K562 (cell line): ENCODE measurements at regions not wholly inside any gene's neighbourhood (a gene's known extent, or its start where the extent isn't known, plus 50 kb on each side); places are given as distances from the start of the nearest gene placed in this dataset.

Experiments
- ATAC-seq: fragments of 200-7000 bp; cut with Tn5 transposase; 3 replicates; pipeline ENCODE4 v1.9.1; 2020; ENCODE audit warnings: moderate library complexity
- BruUV-seq: library from RNA; stranded (reverse); fragments of 400-500 nt; replicated peaks from 2 replicates; lab custom pipeline; 2021; lab: Mats Ljungman, UMichigan
- CTCF ChIA-PET: fragments of 300-600 bp; formaldehyde crosslinking; extraction: SDS; loops from one replicate; lab custom pipeline; 2021; ENCODE audit warnings: low intra/inter-chr PET ratio; lab: Yijun Ruan, JAX
- POLR2A ChIA-PET: fragments of 300-600, 350-650 bp; sonication (Branson Sonifier 250); formaldehyde crosslinking; extraction: SDS; loops from one replicate; lab custom pipeline; 2021; ENCODE audit warnings: antibody characterized with exemption, inconsistent platforms; lab: Yijun Ruan, JAX
- DNase-seq, 4 experiments: peaks; one replicate each; pipeline versions ENCODE4 v3.0.0 to v3.0.0-alpha.2; 2011 to 2018; ENCODE audit warnings: low spot score in 3 of 4, mixed read lengths in 3 of 4; ENCODE audit errors: extremely low read depth in 1 of 4
- FAIRE-seq: peaks from 2 replicates; lab custom pipeline; 2011; peaks lifted over from hg19 to GRCh38; lab: Jason Lieb, UNC
- H2AFZ ChIP-seq: 2 replicates; pipeline ENCODE4 v1.6.0; 2011; ENCODE audit warnings: low read depth, low read length, control low read depth, inconsistent platforms
- H3K27ac ChIP-seq: fragments of 200-600 bp; 3 replicates; pipeline ENCODE4 v1.8.0; 2011; ENCODE audit warnings: low read depth, mild to moderate bottlenecking, control low read depth, inconsistent platforms, low read length, moderate library complexity, mixed read lengths; ENCODE audit errors: extremely low read depth
- H3K27me3 ChIP-seq, 2 experiments: fragments of 300-600 bp in 1 of 2; 2 replicates in 1 of 2; 3 replicates in 1 of 2; pipeline versions ENCODE4 v1.6.0 to v1.8.0; 2011; ENCODE audit warnings: inconsistent platforms in 2 of 2, low read length in 2 of 2, mild to moderate bottlenecking in 1 of 2, mixed read lengths in 1 of 2, moderate library complexity in 1 of 2; ENCODE audit not compliant: control insufficient read depth in 2 of 2, insufficient read depth in 2 of 2
- H3K36me3 ChIP-seq: fragments of 300-600 bp; 3 replicates; pipeline ENCODE4 v1.8.0; 2011; ENCODE audit warnings: mild to moderate bottlenecking, low read length, inconsistent platforms; ENCODE audit not compliant: control insufficient read depth, insufficient read depth
- H3K4me1 ChIP-seq, 2 experiments: fragments of 200-600 bp in 1 of 2; replicated peaks in 1 of 2; 2 replicates in 1 of 2; 3 replicates in 1 of 2; pipeline versions ENCODE4 v1.5.1 to v1.8.0; 2011; ENCODE audit warnings: inconsistent platforms in 2 of 2, low read length in 2 of 2, mild to moderate bottlenecking in 1 of 2, mixed read lengths in 1 of 2, moderate library complexity in 1 of 2; ENCODE audit not compliant: control insufficient read depth in 2 of 2, insufficient read depth in 2 of 2
- H3K4me2 ChIP-seq: 2 replicates; pipeline ENCODE4 v1.6.1; 2011; ENCODE audit warnings: low read length, control low read depth, inconsistent platforms, mixed read lengths; ENCODE audit not compliant: insufficient read depth
- H3K4me3 ChIP-seq: fragments of 200-600 bp; sonication (generic), shearing (Covaris generic); 2 replicates; pipeline ENCODE4 v1.5.1; 2016; ENCODE audit warnings: control low read depth, inconsistent platforms
- H3K79me2 ChIP-seq: fragments of 200-600 bp; 3 replicates; pipeline ENCODE4 v1.8.0; 2011; ENCODE audit warnings: low read length, inconsistent platforms; ENCODE audit not compliant: control insufficient read depth, insufficient read depth
- H3K9ac ChIP-seq, 2 experiments: 2 replicates each; pipeline versions ENCODE4 v1.6.0 to v1.6.1; 2011; ENCODE audit warnings: low read depth in 2 of 2, low read length in 2 of 2, control low read depth in 1 of 2, inconsistent platforms in 1 of 2, mild to moderate bottlenecking in 1 of 2, mixed read lengths in 1 of 2; ENCODE audit not compliant: insufficient read depth in 1 of 2
- H3K9me1 ChIP-seq: one replicate; pipeline ENCODE4 v1.6.0; 2011; ENCODE audit warnings: inconsistent platforms, mild to moderate bottlenecking, low read length, moderate library complexity; ENCODE audit not compliant: control insufficient read depth, insufficient read depth
- H3K9me3 ChIP-seq: replicated peaks from 2 replicates; pipeline ENCODE4 v1.5.1; 2011; ENCODE audit warnings: low read depth, low read length, inconsistent platforms; ENCODE audit not compliant: control insufficient read depth, insufficient read depth
- H4K20me1 ChIP-seq: replicated peaks from 2 replicates; pipeline ENCODE4 v1.6.1; 2011; ENCODE audit warnings: low read length, inconsistent platforms, mixed read lengths; ENCODE audit not compliant: control insufficient read depth, insufficient read depth
- AFF4 ChIP-seq: sonication (generic); formaldehyde crosslinking; IDR thresholded peaks from 2 replicates; pipeline ENCODE4 v1.8.0; 2023; ENCODE audit warnings: mild to moderate bottlenecking, missing genetic modification reagents
- ATF4 ChIP-seq: fragments of 450-650 bp; formaldehyde crosslinking; IDR thresholded peaks from 2 replicates; pipeline ENCODE4 v1.4.0; 2022; ENCODE audit warnings: mild to moderate bottlenecking, moderate library complexity
- CBFA2T2 ChIP-seq: fragments of 450-650 bp; conservative IDR thresholded peaks from 2 replicates; pipeline ENCODE4 v1.6.1; 2017; ENCODE audit warnings: mild to moderate bottlenecking
- E4F1 ChIP-seq: fragments of 250-450 bp; sonication (Bioruptor Pico); IDR thresholded peaks from 2 replicates; pipeline ENCODE4 v1.5.0; 2021; ENCODE audit warnings: mild to moderate bottlenecking, borderline replicate concordance
- FOXM1 ChIP-seq, 2 experiments: fragments of 450-650 bp in 1 of 2; sonication (generic) in 1 of 2; formaldehyde crosslinking in 1 of 2; IDR thresholded peaks; 2 replicates each; pipeline versions ENCODE4 v1.6.1 to v1.9.0; 2017 to 2022; ENCODE audit warnings: low read depth in 2 of 2, mild to moderate bottlenecking in 2 of 2, missing genetic modification reagents in 1 of 2, moderate library complexity in 1 of 2
- FOXO4 ChIP-seq: fragments of 450-650 bp; formaldehyde crosslinking; IDR thresholded peaks from 2 replicates; pipeline ENCODE4 v1.4.0; 2020; ENCODE audit warnings: mild to moderate bottlenecking, moderate library complexity
- HLTF ChIP-seq: fragments of 450-650 bp; IDR thresholded peaks from 2 replicates; pipeline ENCODE4 v1.6.1; 2016
- KLF1 ChIP-seq: fragments of 450-650 bp; IDR thresholded peaks from 2 replicates; pipeline ENCODE4 v1.6.1; 2016; ENCODE audit warnings: missing genetic modification characterization, missing compliant biosample characterization
- LARP7 ChIP-seq: fragments of 450-650 bp; IDR thresholded peaks from 2 replicates; pipeline ENCODE4 v1.6.1; 2016
- RBM17 ChIP-seq: fragments of 200-400 bp; formaldehyde crosslinking; IDR thresholded peaks from 2 replicates; pipeline ENCODE4 v1.6.1; 2017; ENCODE audit warnings: low read depth, mild to moderate bottlenecking, low read length, borderline replicate concordance
- TCF3 ChIP-seq: sonication (generic); formaldehyde crosslinking; IDR thresholded peaks from 2 replicates; pipeline ENCODE4 v1.4.0; 2020; ENCODE audit warnings: mild to moderate bottlenecking, missing genetic modification reagents
- TEAD1 ChIP-seq, 2 experiments: fragments of 450-650 bp in 1 of 2; sonication (generic) in 1 of 2; formaldehyde crosslinking; IDR thresholded peaks; 2 replicates each; pipeline versions ENCODE4 v1.4.0 to v1.8.0; 2020 to 2022; ENCODE audit warnings: mild to moderate bottlenecking in 2 of 2, missing genetic modification reagents in 1 of 2
- WGBS: fragments of 100-300 bp; shearing (Covaris generic); methylation state at CpG from one replicate; pipeline ENCODE4 v1.1.6; 2016; ENCODE audit warnings: low coverage, mixed read lengths; ENCODE audit not compliant: insufficient coverage; ENCODE audit errors: missing lambda C conversion rate; 5-methylcytosine and 5-hydroxymethylcytosine counted together
- in situ Hi-C: fragments of 300-500 bp; cut with MboI; formaldehyde crosslinking; loops from 4 replicates; pipeline ENCODE4 v1.15.0; 2018; ENCODE audit warnings: inconsistent platforms, mixed read lengths
- intact Hi-C: fragments of 100-400 bp; cut with micrococcal nuclease; formaldehyde crosslinking; loops from 2 replicates; pipeline ENCODE4 v1.14.2; 2022

GRCh38 chr7:130994378-130995115 is 260.5 kb upstream of the KLF14 start:
- Histone ChIP-seq H3K36me3 (no peaks in the 10 kb centered on the region), H3K4me3 (no peak overlapping the region), H3K27ac (no peak overlapping the region), H3K9me1 (no peaks in the 10 kb centered on the region), H3K9ac (no peak overlapping the region; a peak in 1 of 4 replicates), H3K4me1 (no peaks in the 10 kb centered on the region; a peak in 2 of 5 replicates), H4K20me1 (no peaks in the 10 kb centered on the region), H3K79me2 (no peaks in the 10 kb centered on the region), H3K9me3 (no peaks in the 10 kb centered on the region), H3K4me2 (no peak overlapping the region), H2AFZ (no peak overlapping the region), H3K27me3 (no peaks in the 10 kb centered on the region; a peak in 1 of 5 replicates)
- BruUV-seq, result no TSS peak
- no peak for ATAC-seq
- intact Hi-C loops (no loop called here), in situ Hi-C loops (no loop called here)
- ChIA-PET POLR2A (interaction anchor here (0.6 to 1.1 kb wide), 4 partner anchors 10 to 28 kb away, joined by 3 to 4 read pairs (median 4); no protein-coding TSS in a partner anchor), CTCF (no interaction called here)
- no peak for DNase-seq
- no peak for FAIRE-seq
- WGBS, result 72% methylated on average over 13 of the region's 13 CpGs
- TF ChIP-seq AFF4 (no peak), CBFA2T2 (no peak), RBM17 (no peak), FOXO4 (CRISPR knock-in tag) (no peak), HLTF (no peak), LARP7 (no peak), KLF1 (tag) (no peak), FOXM1 (IDR thresholded peaks at IDR 0.05; ENCODE audit: low read depth) (no peak), FOXM1 (CRISPR knock-in tag; IDR thresholded peaks at IDR 0.05; ENCODE audit: low read depth) (no peak), E4F1 (CRISPR knock-in tag) (no peak), TCF3 (CRISPR knock-in tag) (no peak), TEAD1 (CRISPR knock-in tag; IDR thresholded peaks at IDR 0.05) (no peak), ATF4 (CRISPR knock-in tag) (no peak)
